ENCODE measurements at regions not wholly inside any gene's neighbourhood (a gene's known extent, or its start where the extent isn't known, plus 50 kb on each side); places are given as distances from the start of the nearest gene placed in this dataset.

GRCh38 chr5:157922026-157922425, 63.1 kb upstream of the CLINT1 start:
- peaks cover 0 to 31% (median 0%) of the 10 kb centered on the region in 4 donors for H3K4me1 ChIP-seq
- H3K36me3 ChIP-seq, result no peaks in the 10 kb centered on the region

GRCh38 chr5:157920828-157921170, 61.9 kb upstream of the CLINT1 start:
- H3K4me1 ChIP-seq, result peaks cover 0 to 26% (median 0%) of the 10 kb centered on the region in 4 donors
- H3K4me3 ChIP-seq, result no peak overlapping the region
- H3K9me3 ChIP-seq, result no peaks in the 10 kb centered on the region
- no peak for DNase-seq
- no peak overlapping the region for H3K27ac ChIP-seq
- no peaks in the 10 kb centered on the region for H3K27me3 ChIP-seq
- no peaks in the 10 kb centered on the region for H3K36me3 ChIP-seq
- TF ChIP-seq CTCF (IDR thresholded peaks at IDR 0.05) (no peak), POLR2A (IDR thresholded peaks at IDR 0.05) (no peak)

More at GRCh38 chr5:157922026-157922425, 63.1 kb upstream of the CLINT1 start:
- DNase-seq, result no peak
- no peak for TF ChIP-seq CTCF (IDR thresholded peaks at IDR 0.05)
- Histone ChIP-seq H3K9me3 (no peaks in the 10 kb centered on the region), H3K4me3 (no peak overlapping the region), H3K27me3 (no peaks in the 10 kb centered on the region), H3K27ac (no peak overlapping the region)

GRCh38 chr5:157918811-157919742, 60.1 kb upstream of the CLINT1 start:
- H3K27me3 ChIP-seq, result no peaks in the 10 kb centered on the region
- H3K36me3 ChIP-seq, result no peaks in the 10 kb centered on the region
- no peaks in the 10 kb centered on the region for H3K9me3 ChIP-seq
- peaks cover 0 to 30% (median under 1%) of the 10 kb centered on the region in 4 donors for H3K4me1 ChIP-seq
- H3K27ac ChIP-seq, result peak overlapping the region; percentile 38 to 89 (median 58)
- TF ChIP-seq CTCF (IDR thresholded peaks at IDR 0.05) (no peak), POLR2A (IDR thresholded peaks at IDR 0.05) (peak in 1 of 2 donors; percentile 53)
- peak in 2 of 3 donors; percentile 64 to 66 for DNase-seq
- H3K4me3 ChIP-seq, result peak overlapping the region in 2 of 4 donors; percentile 25 to 31

GRCh38 chr5:157917899-157918809, 59.2 kb upstream of the CLINT1 start:
- Histone ChIP-seq H3K4me3 (no peak overlapping the region), H3K9me3 (no peaks in the 10 kb centered on the region), H3K27me3 (no peaks in the 10 kb centered on the region), H3K4me1 (peaks cover 0 to 39% (median 3%) of the 10 kb centered on the region in 4 donors), H3K27ac (peak overlapping the region in 3 of 4 donors; percentile 45 to 89 (median 70)), H3K36me3 (no peaks in the 10 kb centered on the region)
- peak; percentile 67 to 88 (median 72) for DNase-seq
- TF ChIP-seq POLR2A (IDR thresholded peaks at IDR 0.05), result no peak
- peak in 5 of 6 experiments; percentile 26 to 65 (median 52) for TF ChIP-seq CTCF (IDR thresholded peaks at IDR 0.05)

- Histone ChIP-seq H3K4me1 (peaks cover 0 to 46% (median 4%) of the 10 kb centered on the region in 4 donors), H3K9me3 (no peaks in the 10 kb centered on the region), H3K27me3 (no peaks in the 10 kb centered on the region), H3K36me3 (no peaks in the 10 kb centered on the region), H3K4me3 (no peak overlapping the region), H3K27ac (peak overlapping the region in 1 of 4 donors; percentile 89)
- TF ChIP-seq CTCF (IDR thresholded peaks at IDR 0.05) (no peak), POLR2A (IDR thresholded peaks at IDR 0.05) (no peak)
- no peak for DNase-seq
These were observed 58.5 kb upstream of the CLINT1 start for GRCh38 chr5:157917491-157917890.

Measured in Peyer's patch (tissue), 4 donors.